BLaER1 (cell line): ENCODE measurements at regions not wholly inside any gene's neighbourhood (a gene's known extent, or its start where the extent isn't known, plus 50 kb on each side); places are given as distances from the start of the nearest gene placed in this dataset.

Source experiments
- H3K27ac ChIP-seq: shearing (Covaris generic); formaldehyde crosslinking; 2 replicates; pipeline ENCODE4 v1.8.1; 2022
- H3K27me3 ChIP-seq: shearing (Covaris generic); formaldehyde crosslinking; 2 replicates; pipeline ENCODE4 v1.8.1; 2022
- H3K36me3 ChIP-seq: shearing (Covaris generic); formaldehyde crosslinking; 2 replicates; pipeline ENCODE4 v1.8.1; 2022
- H3K4me1 ChIP-seq: shearing (Covaris generic); formaldehyde crosslinking; 2 replicates; pipeline ENCODE4 v1.8.1; 2022
- H3K4me2 ChIP-seq: shearing (Covaris generic); formaldehyde crosslinking; 2 replicates; pipeline ENCODE4 v1.8.1; 2022
- H3K4me3 ChIP-seq: shearing (Covaris generic); formaldehyde crosslinking; 2 replicates; pipeline ENCODE4 v1.8.1; 2022
- H3K9ac ChIP-seq: shearing (Covaris generic); formaldehyde crosslinking; 2 replicates; pipeline ENCODE4 v1.8.1; 2022
- H3K9me3 ChIP-seq: shearing (Covaris generic); formaldehyde crosslinking; 2 replicates; pipeline ENCODE4 v1.8.1; 2022
- H4K20me1 ChIP-seq: shearing (Covaris generic); formaldehyde crosslinking; 2 replicates; pipeline ENCODE4 v1.8.1; 2022
- Cebpa-rat ChIP-seq: shearing (Covaris generic); IDR thresholded peaks from 2 replicates; pipeline ENCODE4 v1.8.1; 2022

- H3K27me3 ChIP-seq, result no peaks in the 10 kb centered on the region
- no peak for TF ChIP-seq Cebpa-rat
- no peak overlapping the region for H3K4me3 ChIP-seq
- H3K4me1 ChIP-seq, result peaks cover 10% of the 10 kb centered on the region
- no peaks in the 10 kb centered on the region for H3K9me3 ChIP-seq
- no peaks in the 10 kb centered on the region for H4K20me1 ChIP-seq
- no peak overlapping the region for H3K4me2 ChIP-seq
- no peak overlapping the region for H3K27ac ChIP-seq
- no peaks in the 10 kb centered on the region for H3K36me3 ChIP-seq
- no peak overlapping the region for H3K9ac ChIP-seq
Observed at GRCh38 chr4:111208970-111209369, 586.1 kb upstream of the PITX2 start.

- Histone ChIP-seq H3K9me3 (no peaks in the 10 kb centered on the region), H3K9ac (no peak overlapping the region), H3K4me3 (no peak overlapping the region), H3K27ac (no peak overlapping the region), H3K4me2 (no peak overlapping the region), H3K4me1 (peaks cover 10% of the 10 kb centered on the region), H3K27me3 (no peaks in the 10 kb centered on the region), H4K20me1 (no peaks in the 10 kb centered on the region), H3K36me3 (no peaks in the 10 kb centered on the region)
- TF ChIP-seq Cebpa-rat, result no peak
Observed at GRCh38 chr4:111209706-111210105, 586.8 kb upstream of the PITX2 start.

- H3K4me3 ChIP-seq, result no peak overlapping the region
- H4K20me1 ChIP-seq, result no peaks in the 10 kb centered on the region
- H3K4me1 ChIP-seq, result peaks cover 10% of the 10 kb centered on the region
- H3K4me2 ChIP-seq, result peak overlapping the region; percentile 47
- H3K27ac ChIP-seq, result no peak overlapping the region
- no peak overlapping the region for H3K9ac ChIP-seq
- no peaks in the 10 kb centered on the region for H3K27me3 ChIP-seq
- TF ChIP-seq Cebpa-rat, result no peak
- H3K36me3 ChIP-seq, result no peaks in the 10 kb centered on the region
- no peaks in the 10 kb centered on the region for H3K9me3 ChIP-seq
Observed at GRCh38 chr4:111210595-111210994, 587.7 kb upstream of the PITX2 start.

GRCh38 chr4:111213531-111213930 is 590.7 kb upstream of the PITX2 start:
- H3K4me1 ChIP-seq, result peaks cover 10% of the 10 kb centered on the region
- H3K4me2 ChIP-seq, result no peak overlapping the region
- no peaks in the 10 kb centered on the region for H3K36me3 ChIP-seq
- no peak for TF ChIP-seq Cebpa-rat
- no peaks in the 10 kb centered on the region for H3K27me3 ChIP-seq
- H4K20me1 ChIP-seq, result no peaks in the 10 kb centered on the region
- H3K4me3 ChIP-seq, result no peak overlapping the region
- no peaks in the 10 kb centered on the region for H3K9me3 ChIP-seq
- H3K27ac ChIP-seq, result no peak overlapping the region
- H3K9ac ChIP-seq, result no peak overlapping the region

GRCh38 chr4:111214371-111214770 is 591.5 kb upstream of the PITX2 start:
- Histone ChIP-seq H3K4me2 (no peak overlapping the region), H4K20me1 (no peaks in the 10 kb centered on the region), H3K4me3 (no peak overlapping the region), H3K27me3 (no peaks in the 10 kb centered on the region), H3K4me1 (peaks cover 10% of the 10 kb centered on the region), H3K36me3 (no peaks in the 10 kb centered on the region), H3K9ac (no peak overlapping the region), H3K27ac (no peak overlapping the region), H3K9me3 (no peaks in the 10 kb centered on the region)
- no peak for TF ChIP-seq Cebpa-rat

GRCh38 chr4:111215755-111216154 is 592.9 kb upstream of the PITX2 start:
- Histone ChIP-seq H3K4me2 (no peak overlapping the region), H3K9me3 (no peaks in the 10 kb centered on the region), H3K9ac (no peak overlapping the region), H3K4me1 (peaks cover 4% of the 10 kb centered on the region), H4K20me1 (no peaks in the 10 kb centered on the region), H3K36me3 (no peaks in the 10 kb centered on the region), H3K27ac (no peak overlapping the region), H3K4me3 (no peak overlapping the region), H3K27me3 (no peaks in the 10 kb centered on the region)
- no peak for TF ChIP-seq Cebpa-rat

GRCh38 chr4:111216791-111217190 is 593.9 kb upstream of the PITX2 start:
- no peaks in the 10 kb centered on the region for H4K20me1 ChIP-seq
- H3K4me3 ChIP-seq, result no peak overlapping the region
- H3K9me3 ChIP-seq, result no peaks in the 10 kb centered on the region
- no peak overlapping the region for H3K27ac ChIP-seq
- H3K4me1 ChIP-seq, result no peaks in the 10 kb centered on the region
- no peak overlapping the region for H3K9ac ChIP-seq
- no peak for TF ChIP-seq Cebpa-rat
- H3K27me3 ChIP-seq, result no peaks in the 10 kb centered on the region
- no peak overlapping the region for H3K4me2 ChIP-seq
- no peaks in the 10 kb centered on the region for H3K36me3 ChIP-seq

GRCh38 chr4:111221371-111221770 is 598.5 kb upstream of the PITX2 start:
- Histone ChIP-seq H3K27ac (no peak overlapping the region), H4K20me1 (no peaks in the 10 kb centered on the region), H3K4me2 (no peak overlapping the region), H3K9ac (no peak overlapping the region), H3K9me3 (no peaks in the 10 kb centered on the region), H3K36me3 (no peaks in the 10 kb centered on the region), H3K4me1 (no peaks in the 10 kb centered on the region), H3K27me3 (no peaks in the 10 kb centered on the region), H3K4me3 (no peak overlapping the region)
- TF ChIP-seq Cebpa-rat, result no peak

GRCh38 chr4:111228396-111228795 is 605.5 kb upstream of the PITX2 start:
- Histone ChIP-seq H3K9ac (no peak overlapping the region), H3K4me3 (no peak overlapping the region), H4K20me1 (no peaks in the 10 kb centered on the region), H3K27me3 (no peaks in the 10 kb centered on the region), H3K9me3 (no peaks in the 10 kb centered on the region), H3K27ac (no peak overlapping the region), H3K4me2 (no peak overlapping the region), H3K36me3 (no peaks in the 10 kb centered on the region), H3K4me1 (no peaks in the 10 kb centered on the region)
- TF ChIP-seq Cebpa-rat, result no peak

- no peak overlapping the region for H3K9ac ChIP-seq
- H4K20me1 ChIP-seq, result no peaks in the 10 kb centered on the region
- H3K36me3 ChIP-seq, result no peaks in the 10 kb centered on the region
- H3K4me1 ChIP-seq, result no peaks in the 10 kb centered on the region
- no peaks in the 10 kb centered on the region for H3K27me3 ChIP-seq
- H3K9me3 ChIP-seq, result no peaks in the 10 kb centered on the region
- H3K4me3 ChIP-seq, result no peak overlapping the region
- H3K4me2 ChIP-seq, result no peak overlapping the region
- no peak overlapping the region for H3K27ac ChIP-seq
- no peak for TF ChIP-seq Cebpa-rat
Observed at GRCh38 chr4:111228874-111229273, 606.0 kb upstream of the PITX2 start.

GRCh38 chr4:111230265-111230664 is 607.4 kb upstream of the PITX2 start:
- H4K20me1 ChIP-seq, result no peaks in the 10 kb centered on the region
- no peak overlapping the region for H3K9ac ChIP-seq
- TF ChIP-seq Cebpa-rat, result no peak
- no peak overlapping the region for H3K4me2 ChIP-seq
- H3K36me3 ChIP-seq, result no peaks in the 10 kb centered on the region
- H3K9me3 ChIP-seq, result no peaks in the 10 kb centered on the region
- no peak overlapping the region for H3K4me3 ChIP-seq
- no peaks in the 10 kb centered on the region for H3K27me3 ChIP-seq
- H3K27ac ChIP-seq, result no peak overlapping the region
- H3K4me1 ChIP-seq, result no peaks in the 10 kb centered on the region
